ENCODE measurements at regions not wholly inside any gene's neighbourhood (a gene's known extent, or its start where the extent isn't known, plus 50 kb on each side); places are given as distances from the start of the nearest gene placed in this dataset.

DNA sequence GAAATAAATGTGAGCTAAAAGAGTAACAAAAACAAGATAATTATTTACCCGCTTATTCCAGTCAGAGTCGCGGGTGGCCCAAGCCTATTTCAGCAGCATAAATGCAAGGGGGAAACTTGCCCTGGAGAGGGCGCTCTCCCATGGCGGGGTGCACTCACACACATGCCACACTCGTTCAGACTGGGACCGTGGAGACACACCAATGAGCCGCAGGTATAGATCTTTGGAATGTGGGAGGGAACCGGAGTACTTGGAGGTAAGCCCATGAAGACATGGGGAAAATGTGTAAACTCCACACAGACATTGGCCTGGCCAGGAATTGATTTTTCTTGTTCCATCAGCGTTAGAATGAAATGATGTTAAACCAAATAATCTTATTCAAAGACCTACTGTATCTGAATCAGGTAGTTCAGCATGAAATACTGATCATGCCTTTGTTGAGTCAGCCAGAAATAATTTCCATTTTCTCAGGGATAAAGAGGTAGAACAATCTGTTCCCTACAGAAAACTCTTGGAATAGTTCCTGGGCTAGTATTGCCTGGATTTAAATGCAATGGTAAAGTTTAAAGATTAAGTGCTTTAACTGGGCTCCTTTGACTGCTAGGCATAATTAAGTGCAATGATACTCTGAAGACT, 191.5 kb downstream of the MCHR2 start:
- H3K4me3 ChIP-seq (ENCODE audit: low read depth, low read length): no peak overlapping the region
- DNase-seq (ENCODE audit: low read depth): no peak
- TF ChIP-seq, protein P1, sequence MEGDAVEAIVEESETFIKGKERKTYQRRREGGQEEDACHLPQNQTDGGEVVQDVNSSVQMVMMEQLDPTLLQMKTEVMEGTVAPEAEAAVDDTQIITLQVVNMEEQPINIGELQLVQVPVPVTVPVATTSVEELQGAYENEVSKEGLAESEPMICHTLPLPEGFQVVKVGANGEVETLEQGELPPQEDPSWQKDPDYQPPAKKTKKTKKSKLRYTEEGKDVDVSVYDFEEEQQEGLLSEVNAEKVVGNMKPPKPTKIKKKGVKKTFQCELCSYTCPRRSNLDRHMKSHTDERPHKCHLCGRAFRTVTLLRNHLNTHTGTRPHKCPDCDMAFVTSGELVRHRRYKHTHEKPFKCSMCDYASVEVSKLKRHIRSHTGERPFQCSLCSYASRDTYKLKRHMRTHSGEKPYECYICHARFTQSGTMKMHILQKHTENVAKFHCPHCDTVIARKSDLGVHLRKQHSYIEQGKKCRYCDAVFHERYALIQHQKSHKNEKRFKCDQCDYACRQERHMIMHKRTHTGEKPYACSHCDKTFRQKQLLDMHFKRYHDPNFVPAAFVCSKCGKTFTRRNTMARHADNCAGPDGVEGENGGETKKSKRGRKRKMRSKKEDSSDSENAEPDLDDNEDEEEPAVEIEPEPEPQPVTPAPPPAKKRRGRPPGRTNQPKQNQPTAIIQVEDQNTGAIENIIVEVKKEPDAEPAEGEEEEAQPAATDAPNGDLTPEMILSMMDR (IDR thresholded peaks at IDR 0.05; ENCODE audit: insufficient read depth, low read length): no peak

DNA sequence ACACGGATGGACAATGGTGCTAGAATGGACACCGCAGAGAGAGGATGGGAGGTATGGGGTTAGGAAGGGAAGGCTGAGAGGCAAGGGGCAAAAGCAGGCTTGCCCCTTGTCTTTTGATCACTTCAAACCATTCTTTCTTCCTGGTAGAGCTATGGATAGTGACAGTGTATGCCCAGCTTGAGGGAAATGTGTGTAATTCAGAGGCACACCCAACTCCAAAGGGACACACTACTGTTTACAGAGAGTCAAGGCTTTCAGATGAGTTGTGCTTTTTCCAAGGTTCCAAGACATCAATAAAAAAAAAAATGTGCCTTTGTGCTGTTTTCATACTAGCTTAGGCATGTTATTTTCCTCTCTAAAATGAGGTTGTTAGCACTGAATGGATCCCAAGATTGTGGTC, 185.0 kb downstream of the MCHR2 start:
- DNase-seq (ENCODE audit: low read depth): no peak
- no peak overlapping the region for H3K4me3 ChIP-seq (ENCODE audit: low read depth, low read length)
- TF ChIP-seq, protein P1 (IDR thresholded peaks at IDR 0.05; ENCODE audit: insufficient read depth, low read length): no peak

GRCh38 chr6:99810295-99810694, 183.7 kb downstream of the MCHR2 start:
- TF ChIP-seq, protein P1 (IDR thresholded peaks at IDR 0.05; ENCODE audit: insufficient read depth, low read length): no peak
- DNase-seq (ENCODE audit: low read depth): no peak
- H3K4me3 ChIP-seq (ENCODE audit: low read depth, low read length): no peak overlapping the region

DNA sequence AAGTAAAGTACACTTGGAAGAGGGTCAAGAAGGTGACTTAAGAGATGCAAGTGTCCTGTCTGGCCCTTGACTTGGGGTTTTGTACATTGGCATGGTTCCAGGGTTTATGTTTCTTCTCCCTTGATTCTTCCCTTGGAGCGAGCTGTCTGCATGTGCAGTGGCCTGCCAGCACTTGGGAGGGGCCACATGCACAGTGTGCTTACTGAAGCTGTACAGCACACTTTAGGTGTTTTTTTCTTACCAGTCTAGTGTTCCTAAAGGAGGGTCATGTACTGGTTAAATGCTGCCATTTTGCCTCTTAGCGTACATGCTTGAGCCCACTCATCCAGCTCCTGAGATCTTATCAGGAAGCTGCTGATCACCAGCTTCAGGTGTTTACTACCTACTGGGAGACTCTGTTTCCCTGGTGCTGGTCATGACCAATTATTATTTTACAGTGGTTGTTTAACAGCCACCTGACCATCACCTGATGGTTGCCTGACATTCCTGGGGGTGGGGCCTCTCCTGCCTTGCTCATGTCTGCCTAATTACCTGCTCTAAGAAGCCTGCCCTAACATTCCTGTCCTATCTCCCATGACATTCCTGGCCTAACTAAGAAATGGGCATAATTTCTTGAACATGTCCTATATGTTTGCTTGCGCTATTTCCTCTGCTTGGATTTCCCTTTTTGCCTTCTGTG, 182.9 kb downstream of the MCHR2 start:
- no peak for DNase-seq (ENCODE audit: low read depth)
- TF ChIP-seq, protein P1 (IDR thresholded peaks at IDR 0.05; ENCODE audit: insufficient read depth, low read length): no peak
- no peak overlapping the region for H3K4me3 ChIP-seq (ENCODE audit: low read depth, low read length)

DNA sequence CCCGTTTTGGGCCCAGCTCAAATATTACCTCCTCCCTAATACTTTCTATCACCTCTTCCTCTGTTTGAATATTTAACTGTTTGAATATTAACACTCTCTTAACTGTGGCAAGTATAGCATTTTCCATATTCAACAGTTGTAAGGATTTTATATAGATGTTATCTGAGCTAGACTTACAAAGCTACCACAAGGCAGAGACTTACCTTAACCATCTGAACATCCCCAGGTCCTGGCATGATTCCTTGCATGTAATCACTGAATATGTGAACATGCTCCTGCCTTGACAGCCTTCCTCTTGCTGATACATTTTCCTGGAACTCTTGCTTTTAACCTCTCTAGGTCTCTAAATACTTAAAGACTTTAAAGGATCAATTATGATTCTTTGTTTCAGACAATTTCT, 182.4 kb downstream of the MCHR2 start:
- no peak overlapping the region for H3K4me3 ChIP-seq (ENCODE audit: low read depth, low read length)
- no peak for DNase-seq (ENCODE audit: low read depth)
- TF ChIP-seq, protein P1 (IDR thresholded peaks at IDR 0.05; ENCODE audit: insufficient read depth, low read length): no peak

DNA sequence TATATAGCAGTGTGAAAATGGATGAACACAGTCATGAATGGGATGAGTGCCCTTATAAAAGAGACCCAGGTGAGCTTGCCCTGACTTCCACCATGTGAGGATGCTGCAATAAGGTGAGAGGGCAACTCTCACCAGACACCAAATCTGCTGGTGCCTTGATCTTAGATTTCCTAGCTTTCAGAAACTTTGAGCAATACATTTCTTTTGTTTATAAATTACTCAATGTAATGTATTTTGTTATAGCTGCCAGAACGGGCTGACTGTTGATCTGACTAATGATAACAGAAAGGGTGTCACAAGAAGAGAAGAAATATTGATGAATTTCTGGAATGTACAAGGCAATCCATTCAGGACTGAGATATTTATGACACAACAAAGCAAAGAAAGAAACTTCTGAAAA, 180.5 kb downstream of the MCHR2 start:
- no peak overlapping the region for H3K4me3 ChIP-seq (ENCODE audit: low read depth, low read length)
- DNase-seq (ENCODE audit: low read depth): no peak
- TF ChIP-seq, protein P1 (IDR thresholded peaks at IDR 0.05; ENCODE audit: insufficient read depth, low read length): no peak
